ENCODE measurements at regions not wholly inside any gene's neighbourhood (a gene's known extent, or its start where the extent isn't known, plus 50 kb on each side); places are given as distances from the start of the nearest gene placed in this dataset.
"Not testable (repeated sequence)": the region's sequence is repeated elsewhere in the genome, so short reads cannot be mapped to it uniquely, and the experiment has no call there.

DNA sequence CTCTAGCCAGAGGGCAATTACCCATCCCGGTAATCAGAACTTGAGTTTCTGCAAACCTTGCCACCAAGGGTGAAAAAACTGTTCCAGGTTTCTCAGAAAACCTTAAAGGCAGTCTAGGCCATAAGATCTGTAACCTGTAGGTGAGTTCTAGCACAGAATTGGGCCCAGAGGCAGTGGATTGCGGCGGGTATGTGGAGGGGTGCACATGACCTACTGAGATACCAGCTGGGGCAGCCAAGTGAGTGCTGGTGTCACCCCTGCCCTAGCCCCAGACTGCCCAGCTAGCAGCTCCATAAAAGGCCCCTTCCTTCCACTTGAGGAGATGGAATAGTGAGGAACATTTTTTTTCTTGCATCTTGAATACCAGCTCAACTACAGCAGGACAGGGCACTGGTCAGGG, 176.7 kb downstream of the SMARCA1 start:
- intact Hi-C loops (cut with DNase I): no loop called here
- no peak overlapping the region for H3K27ac ChIP-seq
- no peak for DNase-seq (ENCODE audit: low spot score)

DNA sequence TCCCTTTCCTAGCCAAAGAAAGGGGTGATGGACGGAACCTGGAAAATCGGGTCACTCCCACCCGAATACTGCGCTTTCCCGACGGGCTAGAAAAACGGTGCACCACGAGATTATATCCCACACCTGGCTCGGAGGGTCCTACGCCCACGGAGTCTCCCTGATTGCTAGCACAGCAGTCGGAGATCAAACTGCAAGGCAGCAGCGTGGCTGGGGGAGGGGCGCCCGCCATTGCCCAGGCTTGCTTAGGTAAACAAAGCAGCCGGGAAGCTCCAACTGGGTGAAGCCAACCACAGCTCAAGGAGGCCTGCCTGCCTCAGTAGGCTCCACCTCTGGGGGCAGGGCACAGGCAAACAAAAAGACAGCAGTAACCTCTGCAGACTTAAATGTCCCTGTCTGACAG, 186.0 kb downstream of the SMARCA1 start:
- H3K9me3 ChIP-seq; H3K36me3 ChIP-seq; H3K27ac ChIP-seq; H3K4me1 ChIP-seq (replicated peaks); intact Hi-C loops (cut with DNase I); H3K27me3 ChIP-seq (replicated peaks; ENCODE audit: insufficient read depth); H3K4me3 ChIP-seq; DNase-seq (ENCODE audit: low spot score): not testable (repeated sequence)
- 20% methylated on average over 1 of the region's 16 CpGs for WGBS

More for the DNA sequence above, 176.7 kb downstream of the SMARCA1 start:
- H3K4me3 ChIP-seq: no peak overlapping the region
- 74% methylated on average over 3 of the region's 3 CpGs for WGBS
- H3K27me3 ChIP-seq (replicated peaks; ENCODE audit: insufficient read depth): no peaks in the 10 kb centered on the region
- H3K9me3 ChIP-seq: no peaks in the 10 kb centered on the region
- no peaks in the 10 kb centered on the region for H3K36me3 ChIP-seq
- TF ChIP-seq POLR2AphosphoS5 (IDR thresholded peaks at IDR 0.05) (no peak), POLR2A (IDR thresholded peaks at IDR 0.05) (no peak)
- TF ChIP-seq, protein P1, sequence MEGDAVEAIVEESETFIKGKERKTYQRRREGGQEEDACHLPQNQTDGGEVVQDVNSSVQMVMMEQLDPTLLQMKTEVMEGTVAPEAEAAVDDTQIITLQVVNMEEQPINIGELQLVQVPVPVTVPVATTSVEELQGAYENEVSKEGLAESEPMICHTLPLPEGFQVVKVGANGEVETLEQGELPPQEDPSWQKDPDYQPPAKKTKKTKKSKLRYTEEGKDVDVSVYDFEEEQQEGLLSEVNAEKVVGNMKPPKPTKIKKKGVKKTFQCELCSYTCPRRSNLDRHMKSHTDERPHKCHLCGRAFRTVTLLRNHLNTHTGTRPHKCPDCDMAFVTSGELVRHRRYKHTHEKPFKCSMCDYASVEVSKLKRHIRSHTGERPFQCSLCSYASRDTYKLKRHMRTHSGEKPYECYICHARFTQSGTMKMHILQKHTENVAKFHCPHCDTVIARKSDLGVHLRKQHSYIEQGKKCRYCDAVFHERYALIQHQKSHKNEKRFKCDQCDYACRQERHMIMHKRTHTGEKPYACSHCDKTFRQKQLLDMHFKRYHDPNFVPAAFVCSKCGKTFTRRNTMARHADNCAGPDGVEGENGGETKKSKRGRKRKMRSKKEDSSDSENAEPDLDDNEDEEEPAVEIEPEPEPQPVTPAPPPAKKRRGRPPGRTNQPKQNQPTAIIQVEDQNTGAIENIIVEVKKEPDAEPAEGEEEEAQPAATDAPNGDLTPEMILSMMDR (IDR thresholded peaks at IDR 0.05): no peak
- H3K4me1 ChIP-seq (replicated peaks): no peaks in the 10 kb centered on the region

DNA sequence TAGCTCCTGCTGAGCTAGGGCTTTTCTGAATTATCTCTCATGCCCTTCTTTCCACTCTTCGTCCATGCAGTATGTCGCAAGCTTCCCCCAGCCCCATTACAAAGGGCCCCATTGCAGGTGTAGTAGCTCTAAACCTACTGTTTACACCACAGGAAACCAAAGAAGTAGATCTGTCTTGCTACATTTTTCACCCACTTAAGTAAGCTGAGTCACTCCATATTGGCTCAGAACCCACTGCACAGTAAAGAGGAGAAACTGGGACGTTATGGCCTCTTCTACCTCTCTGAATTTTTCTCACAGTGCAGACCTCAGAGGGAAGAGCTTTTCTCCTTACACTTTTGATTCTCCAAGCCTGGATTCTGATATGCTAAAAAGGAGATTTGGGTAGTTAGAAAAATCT, 200.2 kb downstream of the SMARCA1 start:
- DNase-seq (ENCODE audit: low spot score): no peak
- no peaks in the 10 kb centered on the region for H3K27me3 ChIP-seq (replicated peaks; ENCODE audit: insufficient read depth)
- no peak overlapping the region for H3K27ac ChIP-seq
- H3K36me3 ChIP-seq: no peaks in the 10 kb centered on the region
- 75% methylated on average over 3 of the region's 3 CpGs for WGBS
- intact Hi-C loops (cut with DNase I): no loop called here
- H3K9me3 ChIP-seq: no peaks in the 10 kb centered on the region
- H3K4me1 ChIP-seq (replicated peaks): no peaks in the 10 kb centered on the region
- TF ChIP-seq POLR2AphosphoS5 (IDR thresholded peaks at IDR 0.05) (no peak), POLR2A (IDR thresholded peaks at IDR 0.05) (no peak)
- TF ChIP-seq, protein P1 (IDR thresholded peaks at IDR 0.05): no peak
- no peak overlapping the region for H3K4me3 ChIP-seq

DNA sequence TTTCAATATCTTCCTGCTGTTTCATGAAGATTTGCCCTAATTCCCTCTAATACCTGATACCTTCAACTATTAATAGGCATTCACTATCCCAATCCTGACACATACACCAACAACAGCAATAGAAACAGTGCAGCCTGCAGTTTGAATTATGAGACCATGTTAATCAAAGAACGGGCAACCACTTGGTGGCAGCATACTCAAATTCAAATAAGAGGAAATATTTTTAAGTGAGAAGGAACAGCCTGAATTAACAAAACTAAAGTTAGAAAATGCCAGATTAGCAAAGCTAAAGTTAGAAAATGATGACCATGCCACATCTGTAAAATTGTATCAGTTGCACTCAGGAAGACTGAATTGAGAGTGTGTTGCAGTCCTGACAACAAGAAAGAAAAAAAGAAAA, 204.9 kb downstream of the SMARCA1 start:
- no peak overlapping the region for H3K4me3 ChIP-seq
- TF ChIP-seq, protein P1 (IDR thresholded peaks at IDR 0.05): peak in 3 of 4 experiments; percentile 7 to 16 (median 8)
- TF ChIP-seq POLR2A (IDR thresholded peaks at IDR 0.05): no peak
- intact Hi-C loops (cut with DNase I): no loop called here
- 77% methylated on average over 1 of the region's 1 CpG for WGBS
- H3K36me3 ChIP-seq: no peaks in the 10 kb centered on the region
- no peaks in the 10 kb centered on the region for H3K4me1 ChIP-seq (replicated peaks)
- H3K27me3 ChIP-seq (replicated peaks; ENCODE audit: insufficient read depth): no peaks in the 10 kb centered on the region
- no peak overlapping the region for H3K27ac ChIP-seq
- H3K9me3 ChIP-seq: no peaks in the 10 kb centered on the region
- no peak for DNase-seq (ENCODE audit: low spot score)

DNA sequence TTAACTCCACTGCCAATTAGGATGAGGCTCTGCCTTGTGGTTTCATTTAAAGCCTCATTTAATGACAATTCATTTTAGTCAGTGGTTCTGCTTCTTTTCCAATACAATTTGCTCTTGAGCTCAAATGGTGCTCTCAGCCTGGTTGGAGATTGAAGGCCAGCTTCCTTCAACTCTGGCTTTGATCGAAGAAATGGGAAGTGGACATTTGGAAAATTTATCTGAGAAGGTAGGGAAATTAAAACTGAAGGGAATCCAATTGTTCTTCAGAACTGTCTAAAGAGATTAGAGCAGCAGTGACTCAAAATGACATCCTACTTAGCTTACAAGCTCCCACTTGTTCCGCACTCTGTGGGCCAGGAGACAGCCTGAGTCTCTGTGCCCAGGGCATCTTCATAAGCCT, 206.8 kb downstream of the SMARCA1 start:
- H3K9me3 ChIP-seq: no peaks in the 10 kb centered on the region
- 87% methylated on average over 2 of the region's 2 CpGs for WGBS
- intact Hi-C loops (cut with DNase I): no loop called here
- no peaks in the 10 kb centered on the region for H3K4me1 ChIP-seq (replicated peaks)
- no peaks in the 10 kb centered on the region for H3K27me3 ChIP-seq (replicated peaks; ENCODE audit: insufficient read depth)
- H3K36me3 ChIP-seq: no peaks in the 10 kb centered on the region
- H3K4me3 ChIP-seq: no peak overlapping the region
- TF ChIP-seq, protein P1 (IDR thresholded peaks at IDR 0.05): no peak
- TF ChIP-seq POLR2AphosphoS5 (IDR thresholded peaks at IDR 0.05): no peak
- TF ChIP-seq POLR2A (IDR thresholded peaks at IDR 0.05): no peak
- H3K27ac ChIP-seq: no peak overlapping the region
- DNase-seq (ENCODE audit: low spot score): no peak

Data from prostate gland (tissue), 2 donors.